ENCODE measurements at regions not wholly inside any gene's neighbourhood (a gene's known extent, or its start where the extent isn't known, plus 50 kb on each side); places are given as distances from the start of the nearest gene placed in this dataset.

GRCh38 chr2:215770668-215771067 lies 242.7 kb downstream of the MREG start:
- H3K4me3 ChIP-seq (ENCODE audit: low read length), result no peak overlapping the region
- DNase-seq (no peak), ATAC-seq (no peak)
- no peak overlapping the region for H3K27ac ChIP-seq (ENCODE audit: low read length)
- Mint-ChIP-seq H3K9me3 (no peaks in the 10 kb centered on the region), H3K27me3 (ENCODE audit: low read depth in 2 of 2) (peaks cover 22 to 59% of the 10 kb centered on the region in 2 donors), H3K36me3 (no peaks in the 10 kb centered on the region), H3K4me3 (no peak overlapping the region), H3K4me1 (no peaks in the 10 kb centered on the region), H3K27ac (no peak overlapping the region)
- H3K27me3 ChIP-seq (ENCODE audit: control insufficient read depth, insufficient read depth, low read length), result peaks cover 3% of the 10 kb centered on the region
- no peaks in the 10 kb centered on the region for H3K36me3 ChIP-seq (ENCODE audit: control insufficient read depth, insufficient read depth, low read length)
- H3K9me3 ChIP-seq (ENCODE audit: control insufficient read depth, insufficient read depth, low read length), result no peaks in the 10 kb centered on the region
- intact Hi-C loops (cut with micrococcal nuclease), result no loop called here
- TF ChIP-seq CTCF (IDR thresholded peaks at IDR 0.05), result no peak
- WGBS (ENCODE audit: insufficient coverage), result 83% methylated on average over 4 of the region's 4 CpGs
- no peaks in the 10 kb centered on the region for H3K4me1 ChIP-seq (ENCODE audit: control insufficient read depth, insufficient read depth, low read length)

DNA sequence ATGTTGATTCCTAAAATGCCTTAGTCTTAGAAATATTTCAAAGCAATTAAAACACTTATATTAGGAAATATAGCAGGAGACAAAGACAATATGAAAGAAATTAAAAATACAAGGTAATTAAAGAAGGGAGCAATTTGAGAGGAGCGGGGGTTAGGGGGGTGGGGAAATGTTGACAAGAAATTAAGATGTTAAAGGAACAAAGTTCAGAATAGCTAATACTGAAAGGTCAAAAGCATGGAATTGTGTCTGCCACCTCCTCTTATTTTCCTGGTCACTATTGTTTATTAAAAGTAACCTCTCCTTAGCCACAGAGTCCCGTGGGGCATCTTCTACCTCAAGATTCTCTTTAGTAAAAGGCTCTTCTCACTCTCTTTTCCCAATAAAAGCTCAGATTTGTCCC lies 244.1 kb downstream of the MREG start:
- Histone ChIP-seq H3K4me1 (ENCODE audit: control insufficient read depth, insufficient read depth, low read length) (no peaks in the 10 kb centered on the region), H3K27ac (ENCODE audit: low read length) (no peak overlapping the region), H3K36me3 (ENCODE audit: control insufficient read depth, insufficient read depth, low read length) (no peaks in the 10 kb centered on the region), H3K9me3 (ENCODE audit: control insufficient read depth, insufficient read depth, low read length) (no peaks in the 10 kb centered on the region), H3K4me3 (ENCODE audit: low read length) (no peak overlapping the region), H3K27me3 (ENCODE audit: control insufficient read depth, insufficient read depth, low read length) (peaks cover 3% of the 10 kb centered on the region)
- ATAC-seq (no peak), DNase-seq (no peak)
- no peaks in the 10 kb centered on the region for H3K9me3 Mint-ChIP-seq
- H3K27ac Mint-ChIP-seq, result no peak overlapping the region
- H3K4me3 Mint-ChIP-seq, result no peak overlapping the region
- H3K27me3 Mint-ChIP-seq (ENCODE audit: low read depth in 2 of 2), result peaks cover 21 to 48% of the 10 kb centered on the region in 2 donors
- no peaks in the 10 kb centered on the region for H3K36me3 Mint-ChIP-seq
- TF ChIP-seq CTCF (IDR thresholded peaks at IDR 0.05), result no peak
- no peaks in the 10 kb centered on the region for H3K4me1 Mint-ChIP-seq
- intact Hi-C loops (cut with micrococcal nuclease), result no loop called here
- WGBS (ENCODE audit: insufficient coverage), result 63% methylated on average over 2 of the region's 2 CpGs

DNA sequence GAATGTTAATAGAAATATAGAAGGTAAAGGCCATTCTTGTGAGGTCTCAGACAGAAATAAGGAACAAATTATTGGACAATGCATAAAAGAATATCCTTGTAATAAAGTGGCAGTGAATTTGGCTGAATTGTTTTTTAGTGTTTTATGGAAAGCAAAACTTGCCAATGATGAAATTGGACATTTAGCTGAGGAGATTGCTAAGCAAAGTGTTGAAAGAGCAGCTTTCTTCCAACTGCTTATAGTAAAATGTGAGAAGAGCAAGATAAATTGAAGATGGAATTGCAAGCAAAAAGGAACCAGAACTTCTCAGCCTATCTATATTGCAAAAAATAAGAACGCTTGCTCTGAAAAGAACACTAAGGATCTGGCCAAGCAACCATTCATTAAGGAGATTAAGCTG lies 245.7 kb downstream of the MREG start:
- Histone ChIP-seq H3K27me3 (ENCODE audit: control insufficient read depth, insufficient read depth, low read length) (no peaks in the 10 kb centered on the region), H3K36me3 (ENCODE audit: control insufficient read depth, insufficient read depth, low read length) (no peaks in the 10 kb centered on the region), H3K4me1 (ENCODE audit: control insufficient read depth, insufficient read depth, low read length) (no peaks in the 10 kb centered on the region), H3K9me3 (ENCODE audit: control insufficient read depth, insufficient read depth, low read length) (no peaks in the 10 kb centered on the region), H3K4me3 (ENCODE audit: low read length) (no peak overlapping the region), H3K27ac (ENCODE audit: low read length) (no peak overlapping the region)
- Mint-ChIP-seq H3K4me3 (no peak overlapping the region), H3K9me3 (no peaks in the 10 kb centered on the region), H3K4me1 (no peaks in the 10 kb centered on the region), H3K27ac (no peak overlapping the region), H3K27me3 (ENCODE audit: low read depth in 2 of 2) (peaks cover 18 to 36% of the 10 kb centered on the region in 2 donors), H3K36me3 (no peaks in the 10 kb centered on the region)
- TF ChIP-seq CTCF (IDR thresholded peaks at IDR 0.05), result no peak
- intact Hi-C loops (cut with micrococcal nuclease), result no loop called here
- DNase-seq (no peak), ATAC-seq (no peak)
- WGBS (ENCODE audit: insufficient coverage), result 100% methylated on average over 1 of the region's 1 CpG

GRCh38 chr2:215765729-215766360 lies 247.5 kb downstream of the MREG start:
- H3K36me3 Mint-ChIP-seq, result no peaks in the 10 kb centered on the region
- DNase-seq, result no peak
- no peaks in the 10 kb centered on the region for H3K4me1 Mint-ChIP-seq
- no peak for TF ChIP-seq CTCF (IDR thresholded peaks at IDR 0.05)
- no peaks in the 10 kb centered on the region for H3K4me1 ChIP-seq (ENCODE audit: control insufficient read depth, insufficient read depth, low read length)
- H3K4me3 ChIP-seq (ENCODE audit: low read length), result no peak overlapping the region
- H3K27me3 Mint-ChIP-seq (ENCODE audit: low read depth in 2 of 2), result peaks cover 18 to 35% of the 10 kb centered on the region in 2 donors
- H3K9me3 Mint-ChIP-seq, result no peaks in the 10 kb centered on the region
- no peaks in the 10 kb centered on the region for H3K36me3 ChIP-seq (ENCODE audit: control insufficient read depth, insufficient read depth, low read length)
- H3K27me3 ChIP-seq (ENCODE audit: control insufficient read depth, insufficient read depth, low read length), result no peaks in the 10 kb centered on the region
- no peak overlapping the region for H3K27ac ChIP-seq (ENCODE audit: low read length)
- H3K27ac Mint-ChIP-seq, result no peak overlapping the region
- no peak for ATAC-seq
- H3K9me3 ChIP-seq (ENCODE audit: control insufficient read depth, insufficient read depth, low read length), result no peaks in the 10 kb centered on the region
- H3K4me3 Mint-ChIP-seq, result no peak overlapping the region
- 85% methylated on average over 4 of the region's 4 CpGs for WGBS (ENCODE audit: insufficient coverage)
- intact Hi-C loops (cut with micrococcal nuclease), result no loop called here

All from natural killer cell (primary cell).